Right cardiac atrium (tissue), 5 donors: ENCODE measurements at regions not wholly inside any gene's neighbourhood (a gene's known extent, or its start where the extent isn't known, plus 50 kb on each side); places are given as distances from the start of the nearest gene placed in this dataset.
"Not testable (repeated sequence)": the region's sequence is repeated elsewhere in the genome, so short reads cannot be mapped to it uniquely, and the experiment has no call there.

Source experiments
- ATAC-seq, 2 donors: fragments of 200-7000 bp; cut with Tn5 transposase; one replicate each; pipeline versions ENCODE4 v1.8.0 to v1.9.1; 2020; ENCODE audit warnings: moderate library complexity in 2 of 2, mild to moderate bottlenecking in 1 of 2
- DNase-seq, 3 donors: peaks; one replicate each; pipeline ENCODE4 v3.0.0-alpha.2; 2020
- H3K27ac ChIP-seq: one replicate; pipeline ENCODE4 v1.5.1; 2013; ENCODE audit warnings: mild to moderate bottlenecking, low read length, control low read depth, moderate library complexity
- H3K27me3 ChIP-seq: one replicate; pipeline ENCODE4 v1.6.1; 2013; ENCODE audit not compliant: control insufficient read depth, insufficient read depth
- H3K4me1 ChIP-seq: one replicate; pipeline ENCODE4 v1.6.1; 2013; ENCODE audit warnings: low read length; ENCODE audit not compliant: control insufficient read depth, insufficient read depth
- H3K4me3 ChIP-seq: one replicate; pipeline ENCODE4 v1.5.1; 2013; ENCODE audit warnings: low read length, control low read depth
- H3K9me3 ChIP-seq: one replicate; pipeline ENCODE4 v1.6.1; 2013; ENCODE audit warnings: low read length; ENCODE audit not compliant: control insufficient read depth
- WGBS: extraction: QIAGEN DNeasy Blood & Tissue Kit; methylation state at CpG from one replicate; pipeline ENCODE4 v1.1.7; 2013; 5-methylcytosine and 5-hydroxymethylcytosine counted together
- intact Hi-C, 4 donors: fragments of 100-400 bp; cut with DNase I; formaldehyde crosslinking; loops; one replicate each; pipeline versions ENCODE4 v1.11.0 to v1.14.0; 2022 to 2023
- donor health status: healthy with polysubstance abuse.
- donor health status: DM: no; HTN: yes; CAD: no.
- donor health status: DM: no; HTN: no; CAD: no.
- donor health status: DM: no; HTN: yes; CAD: no; lungs with severe emphysema.
- donor health status: DM: yes; HTN: yes; CAD: no.

- H3K4me3 ChIP-seq, result not testable (repeated sequence)
These were observed 132.0 kb downstream of the LEPR start for GRCh38 chr1:65552484-65552883.

GRCh38 chr1:65554086-65554764, 133.8 kb downstream of the LEPR start:
- intact Hi-C loops, H3K27me3 ChIP-seq, H3K4me1 ChIP-seq, DNase-seq, H3K9me3 ChIP-seq, H3K4me3 ChIP-seq, H3K27ac ChIP-seq: not testable (repeated sequence)
- 69% methylated on average over 6 of the region's 6 CpGs for whole genome bisulfite sequencing
- ATAC-seq, result peak in 1 of 2 donors; percentile 84

More at GRCh38 chr1:65552484-65552883, 132.0 kb downstream of the LEPR start:
- DNase-seq, H3K27ac ChIP-seq, ATAC-seq, H3K9me3 ChIP-seq, H3K27me3 ChIP-seq, intact Hi-C loops, H3K4me1 ChIP-seq: not testable (repeated sequence)
- WGBS, result 94% methylated on average over 2 of the region's 2 CpGs

GRCh38 chr1:65554829-65555228, 134.4 kb downstream of the LEPR start:
- intact Hi-C loops, result no loop called here
- DNase-seq, result peak in 2 of 3 donors; percentile 21 to 35
- no peak overlapping the region for H3K4me3 ChIP-seq
- ATAC-seq, result peak in 1 of 2 donors; percentile 86
- no peaks in the 10 kb centered on the region for H3K9me3 ChIP-seq
- no peaks in the 10 kb centered on the region for H3K27me3 ChIP-seq
- no peaks in the 10 kb centered on the region for H3K4me1 ChIP-seq
- no peak overlapping the region for H3K27ac ChIP-seq
- WGBS, result 83% methylated on average over 8 of the region's 8 CpGs

- intact Hi-C loops, result no loop called here
- no peaks in the 10 kb centered on the region for H3K4me1 ChIP-seq
- DNase-seq (no peak), ATAC-seq (no peak)
- no peaks in the 10 kb centered on the region for H3K27me3 ChIP-seq
- H3K27ac ChIP-seq, result no peak overlapping the region
- no peaks in the 10 kb centered on the region for H3K9me3 ChIP-seq
- no peak overlapping the region for H3K4me3 ChIP-seq
These were observed 137.7 kb downstream of the LEPR start for GRCh38 chr1:65558215-65558614.

- intact Hi-C loops, result no loop called here
- H3K4me1 ChIP-seq, result no peaks in the 10 kb centered on the region
- no peaks in the 10 kb centered on the region for H3K27me3 ChIP-seq
These were observed 144.0 kb downstream of the LEPR start for GRCh38 chr1:65564493-65564892.

GRCh38 chr1:65568285-65568684, 147.8 kb downstream of the LEPR start:
- no peaks in the 10 kb centered on the region for H3K9me3 ChIP-seq
- intact Hi-C loops, result no loop called here
- WGBS, result 90% methylated on average over 3 of the region's 3 CpGs
- no peak for ATAC-seq
- no peak for DNase-seq
- H3K27me3 ChIP-seq, result no peaks in the 10 kb centered on the region
- no peak overlapping the region for H3K27ac ChIP-seq
- no peaks in the 10 kb centered on the region for H3K4me1 ChIP-seq
- H3K4me3 ChIP-seq, result no peak overlapping the region

More at GRCh38 chr1:65564493-65564892, 144.0 kb downstream of the LEPR start:
- Histone ChIP-seq H3K4me3 (no peak overlapping the region), H3K27ac (no peak overlapping the region), H3K9me3 (no peaks in the 10 kb centered on the region)
- DNase-seq (no peak), ATAC-seq (no peak)
- WGBS, result 97% methylated on average over 7 of the region's 7 CpGs

GRCh38 chr1:65572701-65573421, 152.4 kb downstream of the LEPR start:
- intact Hi-C loops, result no loop called here
- ATAC-seq, result no peak
- WGBS, result 86% methylated on average over 10 of the region's 10 CpGs
- H3K27me3 ChIP-seq, result no peaks in the 10 kb centered on the region
- no peak for DNase-seq
- H3K4me3 ChIP-seq, result no peak overlapping the region
- no peaks in the 10 kb centered on the region for H3K9me3 ChIP-seq
- H3K27ac ChIP-seq, result no peak overlapping the region
- no peaks in the 10 kb centered on the region for H3K4me1 ChIP-seq

- Histone ChIP-seq H3K4me3 (no peak overlapping the region), H3K9me3 (no peaks in the 10 kb centered on the region), H3K4me1 (no peaks in the 10 kb centered on the region), H3K27ac (no peak overlapping the region), H3K27me3 (no peaks in the 10 kb centered on the region)
- intact Hi-C loops, result no loop called here
- DNase-seq (no peak), ATAC-seq (no peak)
- WGBS, result 72% methylated on average over 4 of the region's 4 CpGs
These were observed 156.8 kb downstream of the LEPR start for GRCh38 chr1:65577278-65577677.

GRCh38 chr1:65577982-65578381, 157.5 kb downstream of the LEPR start:
- H3K27me3 ChIP-seq, H3K4me3 ChIP-seq, H3K27ac ChIP-seq, intact Hi-C loops, H3K4me1 ChIP-seq, DNase-seq, ATAC-seq, H3K9me3 ChIP-seq: not testable (repeated sequence)
- 96% methylated on average over 3 of the region's 3 CpGs for WGBS

- WGBS, result 91% methylated on average over 2 of the region's 2 CpGs
- intact Hi-C loops, result no loop called here
- no peak for DNase-seq
These were observed 160.7 kb downstream of the LEPR start for GRCh38 chr1:65581119-65581518.

GRCh38 chr1:65584399-65584798, 163.9 kb downstream of the LEPR start:
- 93% methylated on average over 2 of the region's 2 CpGs for WGBS
- Histone ChIP-seq H3K9me3 (no peaks in the 10 kb centered on the region), H3K4me1 (no peaks in the 10 kb centered on the region), H3K27me3 (no peaks in the 10 kb centered on the region), H3K27ac (no peak overlapping the region), H3K4me3 (no peak overlapping the region)
- intact Hi-C loops, result no loop called here
- ATAC-seq (no peak), DNase-seq (no peak)

More at GRCh38 chr1:65581119-65581518, 160.7 kb downstream of the LEPR start:
- H3K27me3 ChIP-seq, result no peaks in the 10 kb centered on the region
- no peak overlapping the region for H3K27ac ChIP-seq
- H3K4me1 ChIP-seq, result no peaks in the 10 kb centered on the region
- ATAC-seq, result no peak
- no peak overlapping the region for H3K4me3 ChIP-seq
- no peaks in the 10 kb centered on the region for H3K9me3 ChIP-seq
